Erythroblast (primary cell): ENCODE measurements at regions not wholly inside any gene's neighbourhood (a gene's known extent, or its start where the extent isn't known, plus 50 kb on each side); places are given as distances from the start of the nearest gene placed in this dataset.

Experiments
- DNase-seq, 2 experiments: peaks; one replicate each; lab custom pipeline; 2025; lab: John Stamatoyannopoulos, UW
- GATA1 ChIP-seq: IDR thresholded peaks from 2 replicates; pipeline ENCODE4 v1.6.1; 2011; ENCODE audit warnings: low read depth, mild to moderate bottlenecking, control low read depth, low read length, moderate library complexity
- POLR2A ChIP-seq: IDR thresholded peaks from 2 replicates; pipeline ENCODE4 v1.6.1; 2011; ENCODE audit warnings: mild to moderate bottlenecking, low read length

- DNase-seq, result no peak
- no peak for TF ChIP-seq GATA1
- no peak for TF ChIP-seq POLR2A
Observed at GRCh38 chr2:45127891-45128290, 118.6 kb upstream of the SIX2 start.

GRCh38 chr2:45127321-45127720 is 118.1 kb upstream of the SIX2 start:
- TF ChIP-seq GATA1 (no peak), POLR2A (no peak)
- no peak for DNase-seq

- TF ChIP-seq GATA1 (no peak), POLR2A (no peak)
- DNase-seq, result no peak
Observed at GRCh38 chr2:45125232-45125631, 116.0 kb upstream of the SIX2 start.

- no peak for DNase-seq
- TF ChIP-seq POLR2A (no peak), GATA1 (no peak)
Observed at GRCh38 chr2:45124456-45124855, 115.2 kb upstream of the SIX2 start.

- no peak for DNase-seq
- TF ChIP-seq GATA1 (no peak), POLR2A (no peak)
Observed at GRCh38 chr2:45123521-45124191, 114.4 kb upstream of the SIX2 start.

GRCh38 chr2:45123065-45123464 is 113.8 kb upstream of the SIX2 start:
- TF ChIP-seq GATA1, result no peak
- no peak for TF ChIP-seq POLR2A
- no peak for DNase-seq

- no peak for DNase-seq
- no peak for TF ChIP-seq POLR2A
- TF ChIP-seq GATA1, result no peak
Observed at GRCh38 chr2:45121236-45121927, 112.1 kb upstream of the SIX2 start.

- no peak for DNase-seq
- TF ChIP-seq POLR2A (no peak), GATA1 (no peak)
Observed at GRCh38 chr2:45120546-45120945, 111.3 kb upstream of the SIX2 start.

DNA sequence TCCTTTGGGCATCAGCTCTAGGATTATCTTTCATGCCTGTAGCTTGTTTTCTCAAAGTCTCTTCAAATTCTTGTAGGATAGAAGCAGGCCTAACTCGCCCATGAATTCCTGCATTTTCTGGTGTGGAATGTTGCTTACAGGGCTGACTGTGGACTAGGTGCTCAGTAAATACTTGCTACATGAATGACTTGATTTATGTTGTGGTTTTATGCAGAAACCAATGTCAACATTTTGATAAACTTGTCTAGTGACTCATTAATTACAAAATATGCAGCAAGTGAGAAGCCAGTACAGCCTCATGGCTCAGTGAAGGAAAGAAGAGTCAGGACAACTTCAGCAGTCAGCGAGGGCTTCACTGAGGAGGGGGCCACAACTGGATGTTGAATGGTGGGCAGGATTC is 110.6 kb upstream of the SIX2 start:
- DNase-seq, result no peak
- TF ChIP-seq GATA1 (no peak), POLR2A (no peak)

- TF ChIP-seq GATA1 (no peak), POLR2A (no peak)
- DNase-seq, result no peak
Observed at GRCh38 chr2:45119038-45119437, 109.8 kb upstream of the SIX2 start.

GRCh38 chr2:45117383-45117782 is 108.1 kb upstream of the SIX2 start:
- DNase-seq, result no peak
- no peak for TF ChIP-seq POLR2A
- no peak for TF ChIP-seq GATA1

GRCh38 chr2:45115181-45115580 is 105.9 kb upstream of the SIX2 start:
- TF ChIP-seq GATA1 (no peak), POLR2A (no peak)
- no peak for DNase-seq

DNA sequence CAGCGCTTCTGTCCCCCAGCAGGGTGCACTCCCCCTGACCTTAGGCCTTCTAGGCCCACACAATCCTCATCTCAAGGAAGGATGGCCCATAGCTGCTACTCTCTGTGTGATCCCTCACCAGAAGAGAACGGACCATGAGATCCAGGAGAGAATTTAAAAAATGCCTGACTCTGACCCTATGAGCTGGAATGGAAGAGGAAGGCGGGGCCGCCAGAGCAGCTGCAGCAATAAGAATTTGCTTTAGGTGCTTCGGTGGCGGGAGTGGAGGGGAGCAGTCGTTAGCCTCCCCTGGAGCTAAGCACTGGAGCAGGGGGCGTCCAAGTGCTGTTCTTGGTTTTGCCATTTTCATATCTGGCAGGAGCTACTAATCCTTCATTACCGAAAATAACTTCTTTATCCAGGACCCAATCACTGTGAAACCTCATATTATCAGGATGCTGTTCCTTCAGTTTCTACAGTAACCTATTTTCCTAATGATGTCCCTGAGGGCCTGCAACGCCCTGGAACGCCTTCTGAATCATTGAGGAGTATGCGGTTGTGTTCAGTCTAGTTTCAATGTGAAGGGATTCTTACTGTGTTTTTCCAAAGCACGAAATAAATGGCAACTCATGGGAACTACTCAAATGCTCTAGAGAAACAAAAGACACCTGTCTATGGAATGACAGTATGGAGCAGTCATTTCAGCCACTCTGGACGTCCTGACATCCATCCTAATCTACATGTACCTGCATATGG is 105.1 kb upstream of the SIX2 start:
- TF ChIP-seq GATA1, result no peak
- no peak for TF ChIP-seq POLR2A
- no peak for DNase-seq

DNA sequence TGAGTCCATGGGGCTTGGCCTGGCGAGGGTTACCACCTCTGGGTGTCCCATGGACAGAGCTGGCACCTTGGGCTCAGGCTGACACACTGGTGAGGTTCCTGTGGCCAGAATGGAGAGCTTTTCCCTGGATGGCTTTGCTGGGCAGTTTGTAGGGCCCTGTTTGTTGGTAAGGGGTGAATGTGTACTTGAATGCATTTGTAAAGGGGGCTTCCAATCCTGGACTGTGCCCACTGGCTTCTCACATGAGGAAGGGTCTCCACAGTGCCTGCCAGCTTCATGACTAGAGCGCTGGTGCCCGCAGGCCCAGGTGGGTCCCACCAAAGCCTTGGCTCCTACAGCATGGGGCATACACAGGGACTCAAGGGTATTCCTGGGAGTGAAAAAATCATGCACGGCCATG is 103.5 kb upstream of the SIX2 start:
- no peak for DNase-seq
- TF ChIP-seq POLR2A (no peak), GATA1 (no peak)
